ENCODE measurements at regions not wholly inside any gene's neighbourhood (a gene's known extent, or its start where the extent isn't known, plus 50 kb on each side); places are given as distances from the start of the nearest gene placed in this dataset.

- no peaks in the 10 kb centered on the region for H3K36me3 ChIP-seq (ENCODE audit: control insufficient read depth, insufficient read depth, low read length)
- H3K9me3 Mint-ChIP-seq: no peaks in the 10 kb centered on the region
- no peaks in the 10 kb centered on the region for H3K9me3 ChIP-seq (ENCODE audit: control insufficient read depth, low read length)
- DNase-seq: no peak
- H3K4me1 Mint-ChIP-seq: no peaks in the 10 kb centered on the region
- H3K27me3 ChIP-seq (ENCODE audit: control insufficient read depth, insufficient read depth, low read length, poor library complexity, severe bottlenecking): no peaks in the 10 kb centered on the region
- H3K4me3 ChIP-seq (ENCODE audit: low read length): no peak overlapping the region
- no peak overlapping the region for H3K27ac Mint-ChIP-seq
- no peaks in the 10 kb centered on the region for H3K36me3 Mint-ChIP-seq (ENCODE audit: low read depth)
- H3K9ac ChIP-seq (ENCODE audit: extremely low read depth, low read length, poor library complexity, severe bottlenecking): no peak overlapping the region
- TF ChIP-seq, protein P1, sequence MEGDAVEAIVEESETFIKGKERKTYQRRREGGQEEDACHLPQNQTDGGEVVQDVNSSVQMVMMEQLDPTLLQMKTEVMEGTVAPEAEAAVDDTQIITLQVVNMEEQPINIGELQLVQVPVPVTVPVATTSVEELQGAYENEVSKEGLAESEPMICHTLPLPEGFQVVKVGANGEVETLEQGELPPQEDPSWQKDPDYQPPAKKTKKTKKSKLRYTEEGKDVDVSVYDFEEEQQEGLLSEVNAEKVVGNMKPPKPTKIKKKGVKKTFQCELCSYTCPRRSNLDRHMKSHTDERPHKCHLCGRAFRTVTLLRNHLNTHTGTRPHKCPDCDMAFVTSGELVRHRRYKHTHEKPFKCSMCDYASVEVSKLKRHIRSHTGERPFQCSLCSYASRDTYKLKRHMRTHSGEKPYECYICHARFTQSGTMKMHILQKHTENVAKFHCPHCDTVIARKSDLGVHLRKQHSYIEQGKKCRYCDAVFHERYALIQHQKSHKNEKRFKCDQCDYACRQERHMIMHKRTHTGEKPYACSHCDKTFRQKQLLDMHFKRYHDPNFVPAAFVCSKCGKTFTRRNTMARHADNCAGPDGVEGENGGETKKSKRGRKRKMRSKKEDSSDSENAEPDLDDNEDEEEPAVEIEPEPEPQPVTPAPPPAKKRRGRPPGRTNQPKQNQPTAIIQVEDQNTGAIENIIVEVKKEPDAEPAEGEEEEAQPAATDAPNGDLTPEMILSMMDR (conservative IDR thresholded peaks at IDR 0.05): no peak
- no peak overlapping the region for H3K27ac ChIP-seq (ENCODE audit: low read depth, low read length)
- H3K27me3 Mint-ChIP-seq (ENCODE audit: insufficient read depth): no peaks in the 10 kb centered on the region
- 87 to 100% methylated on average over 2 to 4 of the region's 4 CpGs for WGBS, 2 experiments (ENCODE audit: insufficient coverage in 1 of 2, insufficient read length in 1 of 2)
- no peaks in the 10 kb centered on the region for H3K4me1 ChIP-seq (ENCODE audit: control insufficient read depth, insufficient read depth, low read length)
- no peak overlapping the region for H3K4me3 Mint-ChIP-seq
These were observed 68.6 kb upstream of the SCEL start for GRCh38 chr13:77466753-77467422.

DNA sequence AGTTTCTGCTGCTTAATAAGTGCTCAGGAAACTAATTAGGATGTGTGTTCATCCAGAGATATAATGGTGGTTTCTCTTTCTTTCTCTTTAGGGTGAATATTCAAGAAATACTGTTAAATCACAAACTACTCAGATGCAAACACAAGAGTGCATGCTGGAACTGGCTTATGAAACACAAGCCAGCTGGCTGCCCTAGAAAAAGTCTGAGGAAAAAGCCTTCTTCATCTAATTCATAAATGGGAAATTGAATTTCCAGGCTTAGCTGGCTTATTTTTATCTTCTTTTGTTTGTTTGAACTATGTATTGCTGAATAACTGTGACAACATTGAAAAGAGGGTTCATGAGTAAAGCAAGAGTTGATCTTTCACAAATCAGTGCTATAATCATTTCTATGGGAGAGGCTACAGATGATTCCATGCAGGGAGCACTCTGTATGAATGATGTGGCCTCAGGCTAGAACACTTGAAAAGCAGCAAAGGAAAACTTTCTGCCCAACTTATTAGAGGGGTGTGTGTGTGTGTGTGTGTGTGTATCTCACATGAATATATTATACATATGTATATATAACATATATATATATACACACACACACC is 69.8 kb upstream of the SCEL start:
- Histone ChIP-seq H3K27ac (ENCODE audit: low read depth, low read length) (no peak overlapping the region), H3K27me3 (ENCODE audit: control insufficient read depth, insufficient read depth, low read length, poor library complexity, severe bottlenecking) (no peaks in the 10 kb centered on the region), H3K9ac (ENCODE audit: extremely low read depth, low read length, poor library complexity, severe bottlenecking) (no peak overlapping the region), H3K4me1 (ENCODE audit: control insufficient read depth, insufficient read depth, low read length) (no peaks in the 10 kb centered on the region), H3K9me3 (ENCODE audit: control insufficient read depth, low read length) (no peaks in the 10 kb centered on the region), H3K36me3 (ENCODE audit: control insufficient read depth, insufficient read depth, low read length) (no peaks in the 10 kb centered on the region), H3K4me3 (ENCODE audit: low read length) (no peak overlapping the region)
- TF ChIP-seq, protein P1 (conservative IDR thresholded peaks at IDR 0.05): no peak
- Mint-ChIP-seq H3K9me3 (no peaks in the 10 kb centered on the region), H3K27ac (no peak overlapping the region), H3K4me1 (no peaks in the 10 kb centered on the region), H3K27me3 (ENCODE audit: insufficient read depth) (no peaks in the 10 kb centered on the region), H3K36me3 (ENCODE audit: low read depth) (no peaks in the 10 kb centered on the region), H3K4me3 (no peak overlapping the region)
- DNase-seq: no peak

- Histone ChIP-seq H3K4me1 (ENCODE audit: control insufficient read depth, insufficient read depth, low read length) (no peaks in the 10 kb centered on the region), H3K4me3 (ENCODE audit: low read length) (no peak overlapping the region), H3K9me3 (ENCODE audit: control insufficient read depth, low read length) (no peaks in the 10 kb centered on the region), H3K9ac (ENCODE audit: extremely low read depth, low read length, poor library complexity, severe bottlenecking) (no peak overlapping the region), H3K27ac (ENCODE audit: low read depth, low read length) (no peak overlapping the region), H3K36me3 (ENCODE audit: control insufficient read depth, insufficient read depth, low read length) (no peaks in the 10 kb centered on the region), H3K27me3 (ENCODE audit: control insufficient read depth, insufficient read depth, low read length, poor library complexity, severe bottlenecking) (no peaks in the 10 kb centered on the region)
- 92% methylated on average over 2 of the region's 2 CpGs; no CpG with 5 or more reads in 1 of the 2 experiments for WGBS, 2 experiments (ENCODE audit: insufficient coverage in 1 of 2, insufficient read length in 1 of 2)
- H3K4me3 Mint-ChIP-seq: no peak overlapping the region
- no peaks in the 10 kb centered on the region for H3K27me3 Mint-ChIP-seq (ENCODE audit: insufficient read depth)
- TF ChIP-seq, protein P1 (conservative IDR thresholded peaks at IDR 0.05): no peak
- DNase-seq: no peak
- H3K27ac Mint-ChIP-seq: no peak overlapping the region
- no peaks in the 10 kb centered on the region for H3K9me3 Mint-ChIP-seq
- H3K36me3 Mint-ChIP-seq (ENCODE audit: low read depth): no peaks in the 10 kb centered on the region
- peaks cover 2% of the 10 kb centered on the region for H3K4me1 Mint-ChIP-seq
These were observed 75.3 kb upstream of the SCEL start for GRCh38 chr13:77460195-77460594.

All from endodermal cell (in vitro differentiated cells).